HS-27A (cell line): ENCODE measurements at regions not wholly inside any gene's neighbourhood (a gene's known extent, or its start where the extent isn't known, plus 50 kb on each side); places are given as distances from the start of the nearest gene placed in this dataset.
"Not testable (repeated sequence)": the region's sequence is repeated elsewhere in the genome, so short reads cannot be mapped to it uniquely, and the experiment has no call there.

ENCODE experiments used
- DNase-seq: peaks from one replicate; pipeline ENCODE4 v3.0.0-alpha.2; 2012; ENCODE audit warnings: low read depth, missing footprints

DNA sequence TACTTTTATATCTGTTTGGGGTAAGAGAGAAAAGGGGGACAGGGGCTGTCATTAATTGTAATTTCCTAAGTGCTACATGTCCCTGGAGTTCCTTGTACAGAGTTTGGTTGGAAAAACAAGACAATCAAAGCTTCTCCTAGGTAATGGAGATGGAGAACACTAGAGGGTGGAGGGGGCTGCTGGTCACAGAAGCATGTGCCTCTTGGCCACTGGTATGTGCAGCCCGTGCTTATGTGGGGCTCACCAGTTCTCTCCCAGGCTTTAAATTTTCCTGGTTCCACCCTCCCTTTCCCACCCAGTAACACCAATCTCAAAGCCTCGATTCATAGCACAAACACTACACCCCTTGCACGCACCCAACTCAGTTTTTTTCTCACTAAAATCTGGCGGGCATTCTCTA, 165.6 kb downstream of the SAMD5 start:
- DNase-seq: no peak

- no peak for DNase-seq
These were observed 166.3 kb downstream of the SAMD5 start for GRCh38 chr6:147674794-147675193.

- DNase-seq: no peak
These were observed 166.8 kb downstream of the SAMD5 start for GRCh38 chr6:147675281-147675680.

GRCh38 chr6:147676495-147677199, 168.2 kb downstream of the SAMD5 start:
- no peak for DNase-seq

DNA sequence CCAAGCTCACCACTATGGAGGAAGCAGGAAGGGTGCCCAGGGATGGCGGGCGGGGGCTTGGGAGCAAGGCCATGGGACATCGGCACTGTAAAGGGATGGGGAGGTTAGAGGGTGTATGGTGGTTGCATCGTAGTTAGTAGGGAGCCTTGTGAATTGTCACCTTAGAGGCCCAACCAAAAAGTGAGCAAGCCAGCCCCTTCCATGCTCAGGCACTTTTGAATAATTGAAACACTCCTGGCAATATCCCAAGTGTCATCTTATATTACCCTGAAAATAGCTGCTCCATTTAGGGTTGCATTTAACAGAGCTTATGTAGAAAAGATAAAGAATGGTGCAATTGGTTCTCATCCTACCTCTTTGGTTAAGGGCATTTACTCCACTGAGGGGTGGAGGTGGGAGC, 169.2 kb downstream of the SAMD5 start:
- DNase-seq: no peak

DNA sequence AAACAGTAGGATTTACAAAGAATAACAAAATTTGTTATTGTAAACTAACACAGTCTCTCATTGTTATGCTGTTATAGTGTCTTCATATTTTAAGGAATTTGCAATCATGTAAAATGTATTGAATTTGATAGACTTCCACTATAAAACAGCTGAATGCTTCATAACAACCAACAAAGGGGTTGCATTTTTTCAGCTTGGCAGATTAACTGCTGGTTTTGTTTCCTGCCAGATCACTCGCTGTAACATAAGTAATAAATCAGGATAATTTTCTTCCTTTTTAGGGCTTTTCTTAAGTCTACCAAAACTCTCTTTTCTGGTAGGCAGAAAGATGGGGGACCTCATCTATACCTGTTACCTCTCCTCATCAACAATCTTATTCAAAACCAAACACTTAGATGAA, 169.8 kb downstream of the SAMD5 start:
- DNase-seq: no peak

DNA sequence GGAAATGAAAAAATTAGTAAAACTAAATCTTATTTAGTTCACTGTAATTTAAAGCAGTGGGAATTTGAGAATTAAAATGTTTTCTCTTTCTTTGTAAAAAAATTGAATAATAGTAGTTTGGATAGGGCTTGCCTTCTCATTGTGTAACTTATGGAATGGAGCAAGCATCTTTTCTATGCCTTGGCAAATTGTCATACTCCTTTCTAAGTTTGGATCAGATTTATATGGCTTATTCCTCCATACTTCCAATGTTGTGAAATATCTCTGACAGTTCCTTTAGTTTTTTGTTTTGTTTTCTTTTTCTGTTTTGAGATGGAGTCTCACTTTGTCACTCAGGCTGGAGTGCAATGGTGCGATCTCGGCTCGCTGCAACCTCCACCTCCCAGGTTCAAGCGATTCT, 176.4 kb downstream of the SAMD5 start:
- DNase-seq: no peak

DNA sequence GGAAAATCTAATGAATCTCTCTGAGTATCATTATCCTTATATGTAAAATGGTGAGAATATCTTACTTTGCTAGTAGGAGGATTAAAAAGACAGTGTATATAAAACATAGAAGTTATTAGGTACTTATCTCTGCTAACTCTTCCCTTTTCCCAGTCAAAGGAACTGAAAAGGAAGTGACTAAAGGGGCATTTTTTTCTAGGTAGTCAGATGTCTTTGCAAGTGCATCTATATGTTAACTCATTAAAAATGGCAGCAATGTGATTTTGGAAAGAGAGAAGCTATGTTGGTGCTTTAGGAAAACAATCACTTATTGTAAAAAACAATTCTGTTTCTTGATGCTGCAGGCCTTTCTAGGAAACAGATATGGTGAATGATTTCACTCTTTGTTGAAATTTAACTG, 180.9 kb downstream of the SAMD5 start:
- no peak for DNase-seq

GRCh38 chr6:147691446-147691845, 183.0 kb downstream of the SAMD5 start:
- DNase-seq: no peak

DNA sequence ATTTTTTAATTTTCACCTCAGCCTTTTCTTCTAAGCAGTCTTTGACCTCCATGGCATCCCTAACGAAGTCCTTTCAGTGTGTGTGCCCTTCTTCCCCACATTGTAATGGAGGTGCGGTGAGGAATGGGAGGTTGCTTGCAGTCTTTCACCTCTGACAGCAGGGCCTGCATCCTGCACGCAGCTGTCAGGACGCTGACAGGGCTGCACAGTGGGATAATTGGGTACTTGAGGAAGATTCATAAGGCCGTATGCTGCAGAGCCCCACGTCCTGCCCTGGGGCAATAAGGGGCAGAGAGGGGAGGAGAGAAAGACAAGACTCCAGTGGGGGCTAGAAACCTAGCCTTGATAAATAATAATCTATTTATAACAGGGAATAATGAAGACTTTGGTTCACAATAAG, 184.7 kb downstream of the SAMD5 start:
- DNase-seq: no peak

- DNase-seq: not testable (repeated sequence)
These were observed 186.1 kb downstream of the SAMD5 start for GRCh38 chr6:147694556-147694955.

DNA sequence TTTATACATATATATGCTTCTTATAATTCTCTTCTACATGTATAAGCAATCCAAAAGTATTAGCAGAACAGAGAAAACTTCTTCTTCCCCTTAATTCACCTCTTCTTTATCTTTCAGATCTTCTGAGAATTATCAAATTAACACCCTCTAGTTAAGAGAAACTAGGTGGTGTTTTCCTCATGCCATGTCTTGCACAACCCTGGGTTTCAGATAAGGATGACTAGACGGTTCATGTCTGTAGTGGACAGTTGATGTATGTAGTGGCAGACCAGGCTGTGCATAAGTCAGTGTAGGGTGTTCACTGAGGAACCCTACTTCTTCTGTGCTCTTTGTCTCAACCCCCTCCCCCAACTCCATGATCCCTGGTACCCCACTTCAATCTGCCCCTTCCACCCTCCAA, 187.3 kb downstream of the SAMD5 start:
- DNase-seq: no peak

DNA sequence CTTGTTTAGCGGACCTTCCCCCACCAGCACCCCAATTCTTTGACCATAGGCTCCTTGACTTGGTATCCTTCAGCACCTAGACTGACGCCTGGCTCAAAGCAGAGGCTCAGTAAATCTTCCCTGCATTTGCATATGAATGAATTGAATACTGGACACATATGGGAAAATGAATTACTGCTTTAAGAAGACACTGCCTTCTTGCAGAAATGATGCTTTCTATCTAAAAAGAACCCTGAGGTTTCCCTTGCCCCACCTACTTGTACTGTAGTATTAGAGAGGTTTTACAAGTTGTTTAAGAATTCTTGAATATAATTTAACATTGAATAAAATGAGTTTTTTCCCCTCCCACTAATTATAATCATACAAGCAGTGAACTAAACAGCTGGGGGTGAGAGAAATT, 190.7 kb downstream of the SAMD5 start:
- no peak for DNase-seq

GRCh38 chr6:147699637-147700036, 191.1 kb downstream of the SAMD5 start:
- DNase-seq: peak; percentile 11

DNA sequence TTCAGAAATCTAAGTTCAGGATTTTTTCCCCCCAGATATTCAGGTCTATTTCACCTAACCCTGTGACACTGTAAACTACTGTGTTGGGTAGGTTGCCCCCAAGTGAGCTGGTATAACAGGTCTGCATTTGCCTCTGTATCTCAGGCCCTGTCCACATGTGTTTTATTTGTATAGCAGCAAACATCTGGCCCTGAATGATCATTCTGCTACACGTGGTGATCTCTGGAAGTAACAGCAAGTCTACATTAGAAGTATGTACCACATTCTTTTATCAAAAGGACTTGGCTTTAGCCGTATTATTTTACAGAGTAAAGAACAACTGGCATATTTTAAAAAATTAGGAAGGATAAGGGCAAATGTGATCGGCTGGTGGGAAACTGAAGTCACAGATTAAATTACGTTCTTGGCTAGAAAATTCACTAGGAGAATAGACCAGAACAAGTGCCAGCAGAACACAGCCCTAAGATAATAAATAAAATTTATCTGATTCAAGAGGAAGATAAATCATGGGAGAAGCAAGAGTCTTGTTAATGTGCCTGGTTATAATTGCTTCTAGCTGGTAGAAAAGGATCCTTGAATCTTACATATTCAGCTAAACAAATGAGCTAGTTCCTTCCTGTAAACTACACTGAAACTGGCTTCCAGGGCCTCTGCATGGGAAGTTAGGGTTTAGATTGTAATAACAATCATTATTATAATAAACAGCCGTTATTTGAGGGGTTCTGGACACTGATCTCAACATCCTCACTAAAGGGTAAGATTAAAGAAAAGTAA, 192.1 kb downstream of the SAMD5 start:
- no peak for DNase-seq

GRCh38 chr6:147704691-147705090, 196.2 kb downstream of the SAMD5 start:
- no peak for DNase-seq

DNA sequence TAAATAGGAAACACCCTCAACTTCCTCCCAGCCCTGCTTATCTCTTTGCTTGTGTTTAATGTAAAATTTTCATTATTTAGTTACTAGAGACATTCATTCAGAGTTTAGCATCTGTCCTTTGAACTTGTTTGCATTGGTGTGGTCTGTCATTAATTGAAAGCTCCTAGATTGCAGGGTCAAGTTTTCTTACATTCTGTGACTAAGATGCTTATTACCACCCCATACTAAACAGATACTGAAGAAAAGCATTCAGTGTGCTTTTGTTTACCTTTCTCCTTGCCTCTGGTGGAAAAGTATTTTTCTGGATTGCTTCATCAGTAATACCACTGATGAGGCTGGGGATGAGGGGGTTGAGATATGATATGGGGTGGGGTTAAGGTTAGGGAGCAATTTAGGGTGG, 199.0 kb downstream of the SAMD5 start:
- no peak for DNase-seq

DNA sequence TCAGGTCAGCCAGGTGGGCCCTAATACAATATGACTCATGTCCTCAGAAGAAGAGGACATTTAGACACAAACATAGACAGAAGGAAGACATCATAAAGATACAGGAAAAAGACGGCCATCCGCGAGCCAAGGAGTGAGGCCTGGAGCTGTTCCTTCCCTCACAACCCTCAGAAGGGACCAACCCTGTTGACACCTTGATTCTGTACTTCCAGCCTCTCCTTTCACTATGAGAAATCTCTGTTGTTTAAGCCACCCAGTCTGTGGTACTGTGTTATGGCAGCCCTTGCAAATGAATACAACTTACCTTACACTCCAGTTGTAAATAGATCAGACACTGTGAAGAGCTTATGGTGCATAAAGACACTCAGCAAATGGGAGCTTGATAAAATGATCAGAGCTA, 199.7 kb downstream of the SAMD5 start:
- DNase-seq: no peak

DNA sequence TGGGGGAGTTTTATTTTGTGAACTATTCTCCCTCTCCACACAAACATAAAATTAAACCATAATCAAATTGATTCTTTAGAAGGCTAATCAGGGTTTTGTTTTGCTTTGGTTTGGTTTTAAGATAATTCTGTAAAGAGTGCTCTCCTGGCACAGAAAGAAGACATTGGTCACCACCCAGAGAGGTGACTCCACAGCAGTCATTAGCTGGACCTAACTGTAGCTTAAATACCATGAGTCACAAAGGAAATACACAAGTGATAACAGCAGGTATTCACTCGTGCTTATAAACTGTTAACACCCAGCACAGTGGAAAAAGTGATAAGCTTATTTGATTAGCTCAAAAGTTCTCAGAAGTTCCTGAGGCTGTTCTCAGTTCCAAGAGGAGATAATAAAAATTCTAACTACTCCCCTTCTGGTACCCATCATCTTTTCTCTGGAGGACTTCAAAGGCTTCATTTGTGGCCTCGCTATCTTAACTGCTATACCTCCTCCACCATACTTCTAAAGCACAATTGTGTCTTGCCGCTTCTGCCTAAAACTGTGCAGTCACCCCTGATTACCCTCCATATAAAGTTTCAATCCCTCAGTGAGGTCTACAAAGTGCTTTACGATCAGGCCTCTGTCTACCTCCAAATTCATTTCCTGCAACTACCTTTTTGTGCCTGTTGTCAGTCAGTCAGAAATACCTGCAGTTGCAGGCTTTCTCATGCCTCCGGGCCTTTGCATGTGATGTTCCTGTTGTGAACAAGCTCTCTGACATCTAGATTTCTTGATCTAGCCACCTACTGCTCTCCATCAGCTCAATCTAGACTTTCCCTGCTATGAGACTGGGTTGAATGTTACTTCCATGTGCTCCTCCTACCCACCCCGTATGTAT, 201.1 kb downstream of the SAMD5 start:
- no peak for DNase-seq

GRCh38 chr6:147710890-147711289, 202.4 kb downstream of the SAMD5 start:
- DNase-seq: no peak

DNA sequence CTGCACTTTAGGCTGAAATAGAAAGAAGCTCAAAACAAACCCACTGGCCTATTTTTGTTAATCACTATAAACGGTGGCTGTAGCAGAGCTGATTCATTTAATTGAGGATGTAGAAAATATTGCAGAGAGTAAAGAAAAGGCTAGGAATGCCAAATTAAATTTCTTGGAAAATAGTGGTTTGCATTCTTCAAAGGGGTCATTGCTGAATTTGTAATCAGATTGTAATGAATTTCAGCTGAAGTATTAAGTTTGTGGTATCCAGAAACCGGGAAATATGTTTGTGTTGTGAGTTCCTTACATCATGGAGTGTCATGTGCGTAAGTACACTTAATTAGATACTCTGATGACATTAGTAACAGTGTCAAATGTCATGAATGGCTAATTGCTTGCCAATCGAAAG, 203.0 kb downstream of the SAMD5 start:
- DNase-seq: no peak

DNA sequence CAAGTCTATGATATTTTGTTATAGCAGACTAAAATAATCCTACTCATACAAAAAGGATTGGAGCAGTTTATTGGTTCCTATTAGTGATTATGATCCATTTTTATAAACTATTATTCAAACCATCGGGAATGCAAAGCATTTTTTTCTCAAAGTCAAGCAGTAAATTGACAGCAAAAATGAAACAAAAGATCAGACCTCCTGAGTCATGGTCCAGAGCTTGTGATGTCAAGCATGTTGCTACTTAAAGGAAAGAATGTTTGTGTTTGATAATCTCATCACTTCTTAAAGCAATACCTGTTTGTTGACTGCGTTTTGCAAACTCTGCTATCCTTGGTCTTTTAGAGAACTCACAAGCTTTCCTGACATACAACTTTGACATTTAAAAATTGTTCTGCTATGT, 204.4 kb downstream of the SAMD5 start:
- DNase-seq: no peak

DNA sequence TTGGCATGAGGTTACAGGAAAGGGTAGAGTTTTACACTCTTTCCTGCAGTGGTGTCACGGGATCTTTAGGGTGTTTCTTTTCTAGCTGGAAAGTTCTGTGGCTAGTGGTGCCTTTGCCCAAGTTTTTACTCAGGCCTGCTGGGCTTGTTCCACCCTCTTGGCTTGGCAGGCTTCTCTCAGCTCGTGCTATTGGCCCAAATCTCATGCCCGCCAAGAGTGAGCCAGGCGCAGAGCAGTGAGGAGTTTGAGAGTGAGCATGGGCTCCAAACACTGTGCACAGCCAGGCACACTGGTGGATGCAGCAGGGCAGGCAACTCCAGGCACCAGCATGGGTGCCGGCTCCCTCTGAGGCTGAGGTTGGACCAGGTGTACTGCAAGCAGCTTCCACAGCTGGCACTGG, 206.5 kb downstream of the SAMD5 start:
- DNase-seq: no peak
